Thymus (tissue), 11 donors: ENCODE measurements at regions not wholly inside any gene's neighbourhood (a gene's known extent, or its start where the extent isn't known, plus 50 kb on each side); places are given as distances from the start of the nearest gene placed in this dataset.

ENCODE experiments used
- DNase-seq, 9 donors: peaks; one replicate each; pipeline ENCODE4 v3.0.0-alpha.2; 2013; ENCODE audit warnings: low spot score in 9 of 9, low read depth in 6 of 9, missing footprints in 1 of 9
- H3K27ac ChIP-seq, 2 donors: one replicate each; pipeline ENCODE4 v1.5.1; 2013; ENCODE audit warnings: control low read depth in 1 of 2, low read depth in 1 of 2, low read length in 1 of 2, mild to moderate bottlenecking in 1 of 2, moderate library complexity in 1 of 2
- H3K27me3 ChIP-seq, 2 donors: one replicate each; pipeline ENCODE4 v1.5.1; 2013; ENCODE audit warnings: low read length in 1 of 2; ENCODE audit not compliant: control insufficient read depth in 2 of 2, insufficient read depth in 1 of 2
- H3K36me3 ChIP-seq, 2 donors: one replicate each; pipeline ENCODE4 v1.5.1; 2013; ENCODE audit warnings: low read length in 1 of 2, mild to moderate bottlenecking in 1 of 2, moderate library complexity in 1 of 2; ENCODE audit not compliant: control insufficient read depth in 2 of 2, insufficient read depth in 2 of 2
- H3K4me1 ChIP-seq, 2 donors: one replicate each; pipeline ENCODE4 v1.5.1; 2013; ENCODE audit warnings: low read length in 2 of 2; ENCODE audit not compliant: control insufficient read depth in 2 of 2, insufficient read depth in 2 of 2
- H3K4me3 ChIP-seq, 2 donors: one replicate each; pipeline ENCODE4 v1.5.1; 2013; ENCODE audit warnings: low read length in 2 of 2, control low read depth in 1 of 2, mild to moderate bottlenecking in 1 of 2
- H3K9me3 ChIP-seq, 2 donors: one replicate each; pipeline ENCODE4 v1.5.1; 2013; ENCODE audit warnings: low read length in 1 of 2, mild to moderate bottlenecking in 1 of 2; ENCODE audit not compliant: control insufficient read depth in 2 of 2, insufficient read depth in 1 of 2
- WGBS: extraction: QIAGEN DNeasy Blood & Tissue Kit; methylation state at CpG from one replicate; pipeline ENCODE4 v1.1.7; 2013; 5-methylcytosine and 5-hydroxymethylcytosine counted together
- donor health status: healthy.

DNA sequence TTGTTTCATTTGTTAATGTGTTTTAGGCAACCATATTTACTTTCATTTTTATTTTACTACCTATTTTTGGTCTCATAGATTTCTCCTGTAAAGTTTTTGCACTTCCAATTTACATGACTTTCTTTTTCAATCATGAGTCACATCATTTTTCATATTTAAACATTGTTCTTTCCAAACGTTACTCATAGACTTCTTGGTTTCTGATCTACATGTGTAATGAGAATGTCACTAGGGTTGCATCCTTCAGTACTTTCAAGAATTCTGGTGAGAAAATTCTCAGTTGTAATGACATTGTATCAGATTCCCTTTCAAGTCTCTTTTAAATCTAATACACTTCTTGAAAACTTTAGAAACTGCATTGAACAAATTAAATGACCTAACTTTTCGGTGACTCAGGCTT, 991.7 kb downstream of the EFNB2 start:
- Histone ChIP-seq H3K4me1 (no peaks in the 10 kb centered on the region), H3K36me3 (no peaks in the 10 kb centered on the region), H3K9me3 (no peaks in the 10 kb centered on the region), H3K4me3 (no peak overlapping the region), H3K27ac (no peak overlapping the region), H3K27me3 (no peaks in the 10 kb centered on the region)
- 91% methylated on average over 2 of the region's 2 CpGs for WGBS
- DNase-seq: no peak

DNA sequence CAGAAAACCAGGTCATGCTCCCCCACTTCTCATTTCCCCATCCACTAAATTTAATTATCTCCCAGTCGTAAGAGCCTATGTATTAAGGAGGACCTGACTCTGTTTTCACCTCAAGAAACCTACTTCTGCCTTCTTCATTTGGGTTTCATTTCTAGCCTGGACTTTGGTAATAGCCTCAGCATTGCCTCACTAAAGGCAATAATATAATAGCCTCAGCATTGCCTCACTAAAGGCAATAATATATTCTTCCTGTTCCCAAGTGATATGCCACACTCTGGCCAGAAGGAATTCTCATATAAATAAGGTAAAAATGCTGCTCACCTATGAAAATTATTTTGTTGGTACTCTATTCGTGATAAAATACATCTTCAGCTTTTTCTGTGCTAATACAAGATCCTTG, 993.9 kb downstream of the EFNB2 start:
- no peak for DNase-seq
- Histone ChIP-seq H3K4me1 (no peaks in the 10 kb centered on the region), H3K4me3 (no peak overlapping the region), H3K27me3 (no peaks in the 10 kb centered on the region), H3K36me3 (no peaks in the 10 kb centered on the region), H3K27ac (no peak overlapping the region), H3K9me3 (no peaks in the 10 kb centered on the region)
- WGBS: 93% methylated on average over 2 of the region's 2 CpGs

DNA sequence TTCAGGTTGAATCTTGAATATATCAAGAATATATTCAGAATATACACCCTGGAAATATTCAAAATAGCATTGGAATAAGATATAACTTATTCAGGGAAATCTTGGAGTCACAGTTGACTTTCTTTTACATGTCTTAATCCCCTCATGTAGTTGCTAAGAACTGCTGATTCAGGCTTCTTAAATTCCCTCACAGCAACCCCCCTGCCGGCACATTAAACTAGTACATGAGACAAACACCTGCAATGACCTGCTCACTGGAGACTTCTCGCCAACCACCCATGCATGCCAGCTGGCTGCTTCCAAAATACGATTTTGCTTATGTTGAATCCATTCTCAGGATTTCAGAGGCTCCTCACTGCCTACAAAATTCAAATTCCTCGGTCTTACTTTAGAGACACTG, 997.1 kb downstream of the EFNB2 start:
- Histone ChIP-seq H3K27ac (no peak overlapping the region), H3K27me3 (no peaks in the 10 kb centered on the region), H3K36me3 (no peaks in the 10 kb centered on the region), H3K4me1 (no peaks in the 10 kb centered on the region), H3K4me3 (no peak overlapping the region), H3K9me3 (no peaks in the 10 kb centered on the region)
- WGBS: 88% methylated on average over 4 of the region's 4 CpGs
- DNase-seq: no peak

DNA sequence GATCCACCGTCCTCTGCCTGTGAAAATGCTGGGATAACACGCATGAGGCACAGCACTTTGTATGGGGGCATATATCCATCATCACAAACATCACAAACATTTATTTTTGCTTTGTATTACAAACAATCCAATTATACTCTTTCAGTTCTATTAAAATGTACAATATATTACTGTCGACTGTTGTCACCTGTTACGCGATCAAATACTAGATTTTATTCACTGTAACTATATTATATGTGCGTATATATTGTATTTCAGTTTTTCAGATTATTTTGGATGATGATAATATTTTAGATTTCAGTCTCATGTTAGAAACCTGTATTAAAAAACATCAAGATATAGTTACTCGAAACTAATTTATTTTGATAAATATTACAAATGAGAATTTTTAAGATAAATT, 998.3 kb downstream of the EFNB2 start:
- H3K27me3 ChIP-seq: no peaks in the 10 kb centered on the region
- no peaks in the 10 kb centered on the region for H3K36me3 ChIP-seq
- no peak overlapping the region for H3K4me3 ChIP-seq
- no peak overlapping the region for H3K27ac ChIP-seq
- H3K4me1 ChIP-seq: no peaks in the 10 kb centered on the region
- 98% methylated on average over 7 of the region's 7 CpGs for WGBS
- H3K9me3 ChIP-seq: no peaks in the 10 kb centered on the region
- DNase-seq: no peak

DNA sequence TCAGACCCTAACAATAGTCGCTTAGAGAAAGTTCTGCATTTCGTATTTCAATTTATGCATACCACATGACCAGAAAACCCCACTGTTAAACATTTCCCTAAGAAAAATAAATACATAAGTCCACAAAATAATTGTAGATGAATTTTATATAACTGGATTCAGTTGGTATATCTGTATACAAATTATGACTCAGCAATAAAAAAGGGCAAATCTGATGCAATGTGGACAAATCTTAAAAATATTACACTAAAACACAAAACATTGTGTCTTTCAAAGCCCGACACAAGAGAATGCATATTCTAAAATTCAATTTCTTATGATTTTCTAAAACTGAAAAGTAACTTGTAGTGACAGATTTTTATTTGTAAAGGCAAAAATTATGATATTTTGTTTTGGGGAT, 1005.0 kb downstream of the EFNB2 start:
- DNase-seq: no peak
- Histone ChIP-seq H3K27me3 (no peaks in the 10 kb centered on the region), H3K4me3 (no peak overlapping the region), H3K4me1 (no peaks in the 10 kb centered on the region), H3K27ac (no peak overlapping the region), H3K36me3 (no peaks in the 10 kb centered on the region), H3K9me3 (no peaks in the 10 kb centered on the region)
- WGBS: 81% methylated on average over 3 of the region's 3 CpGs

DNA sequence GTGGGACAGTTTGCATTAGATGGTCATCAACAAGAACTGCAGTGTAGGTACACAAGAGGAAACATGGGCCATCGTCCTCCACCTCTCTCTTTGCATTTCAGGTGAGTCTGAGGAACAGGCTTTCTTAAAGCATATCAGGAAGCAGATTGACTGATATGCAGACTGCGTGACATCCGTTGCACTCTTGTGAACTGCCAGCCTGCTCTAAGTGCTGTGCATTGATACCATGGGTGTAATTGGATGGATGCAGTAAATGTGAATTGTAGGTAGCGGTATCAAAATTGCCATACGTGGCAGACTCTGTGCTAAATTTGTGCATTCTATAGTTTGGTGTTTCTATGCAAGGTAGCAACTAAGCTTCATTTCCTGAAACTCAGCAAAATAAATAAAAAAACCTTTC, 1008.3 kb downstream of the EFNB2 start:
- Histone ChIP-seq H3K27me3 (no peaks in the 10 kb centered on the region), H3K27ac (no peak overlapping the region), H3K36me3 (no peaks in the 10 kb centered on the region), H3K9me3 (no peaks in the 10 kb centered on the region), H3K4me1 (no peaks in the 10 kb centered on the region), H3K4me3 (no peak overlapping the region)
- 93% methylated on average over 5 of the region's 5 CpGs for WGBS
- DNase-seq: peak in 1 of 9 donors; percentile 10

DNA sequence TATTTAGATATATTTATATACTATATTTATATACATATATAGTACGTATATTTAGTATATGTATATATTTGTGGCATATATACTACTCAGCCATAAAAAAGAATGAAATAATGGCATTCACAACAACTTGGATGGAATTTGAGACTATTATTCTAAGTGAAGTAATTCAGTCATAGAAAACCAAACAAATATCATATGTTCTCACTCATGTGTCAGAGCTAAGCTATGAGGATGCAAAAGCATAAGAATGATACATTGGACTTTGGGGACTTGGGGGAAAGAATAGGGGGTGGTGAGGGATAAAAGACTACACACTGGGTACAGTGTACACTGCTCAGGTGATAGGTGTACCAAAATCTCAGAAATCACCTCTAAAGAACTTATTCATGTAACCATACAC, 1015.7 kb downstream of the EFNB2 start:
- no peaks in the 10 kb centered on the region for H3K9me3 ChIP-seq
- H3K36me3 ChIP-seq: no peaks in the 10 kb centered on the region
- no peak overlapping the region for H3K27ac ChIP-seq
- no peaks in the 10 kb centered on the region for H3K4me1 ChIP-seq
- H3K4me3 ChIP-seq: no peak overlapping the region
- no peaks in the 10 kb centered on the region for H3K27me3 ChIP-seq
- WGBS: 98% methylated on average over 1 of the region's 1 CpG
- no peak for DNase-seq

DNA sequence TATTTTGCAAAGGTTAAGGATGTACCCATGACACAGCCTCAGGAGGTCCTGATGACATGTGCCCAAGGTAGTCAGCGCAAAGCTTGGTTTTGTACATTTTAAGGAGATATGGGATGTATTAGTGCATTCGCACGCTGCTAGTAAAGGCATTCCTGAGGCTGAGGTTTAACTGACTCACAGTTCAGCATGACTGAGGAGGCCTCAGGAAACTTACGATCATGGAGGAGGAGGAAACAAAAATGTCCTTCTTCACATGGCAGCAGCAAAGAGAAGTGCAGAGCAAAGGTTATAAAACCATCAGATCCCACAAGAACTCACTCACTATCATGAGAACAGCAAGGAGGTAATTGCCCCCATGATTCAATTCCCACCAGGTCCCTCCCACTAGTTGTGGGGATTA, 1017.4 kb downstream of the EFNB2 start:
- WGBS: 96% methylated on average over 4 of the region's 4 CpGs
- H3K9me3 ChIP-seq: no peaks in the 10 kb centered on the region
- peak in 2 of 9 donors; percentile 8 to 15 for DNase-seq
- no peak overlapping the region for H3K27ac ChIP-seq
- no peaks in the 10 kb centered on the region for H3K27me3 ChIP-seq
- H3K36me3 ChIP-seq: no peaks in the 10 kb centered on the region
- H3K4me1 ChIP-seq: no peaks in the 10 kb centered on the region
- no peak overlapping the region for H3K4me3 ChIP-seq

DNA sequence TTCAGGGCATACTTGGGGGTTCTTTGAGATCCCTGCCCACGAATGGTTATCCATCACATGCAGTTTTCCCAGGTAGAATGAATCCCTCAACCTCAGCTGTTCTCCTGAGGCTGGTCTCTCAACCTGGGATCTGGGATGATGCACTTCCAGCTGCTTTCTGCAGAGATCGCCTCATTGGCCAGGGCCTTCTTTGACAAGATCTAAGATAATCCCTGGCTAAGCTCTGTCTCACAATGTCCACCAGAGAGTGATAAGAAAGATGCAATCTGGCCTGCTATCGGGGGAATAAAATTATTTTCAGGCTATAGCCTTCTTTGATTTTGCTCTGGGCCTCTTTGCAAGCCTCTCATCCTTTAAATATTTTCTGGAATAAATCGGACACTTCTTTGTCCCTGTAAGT, 1021.1 kb downstream of the EFNB2 start:
- DNase-seq: no peak
- no peaks in the 10 kb centered on the region for H3K36me3 ChIP-seq
- H3K4me1 ChIP-seq: no peaks in the 10 kb centered on the region
- no peak overlapping the region for H3K4me3 ChIP-seq
- no peaks in the 10 kb centered on the region for H3K27me3 ChIP-seq
- H3K9me3 ChIP-seq: no peaks in the 10 kb centered on the region
- H3K27ac ChIP-seq: no peak overlapping the region
- WGBS: 92% methylated on average over 4 of the region's 4 CpGs

DNA sequence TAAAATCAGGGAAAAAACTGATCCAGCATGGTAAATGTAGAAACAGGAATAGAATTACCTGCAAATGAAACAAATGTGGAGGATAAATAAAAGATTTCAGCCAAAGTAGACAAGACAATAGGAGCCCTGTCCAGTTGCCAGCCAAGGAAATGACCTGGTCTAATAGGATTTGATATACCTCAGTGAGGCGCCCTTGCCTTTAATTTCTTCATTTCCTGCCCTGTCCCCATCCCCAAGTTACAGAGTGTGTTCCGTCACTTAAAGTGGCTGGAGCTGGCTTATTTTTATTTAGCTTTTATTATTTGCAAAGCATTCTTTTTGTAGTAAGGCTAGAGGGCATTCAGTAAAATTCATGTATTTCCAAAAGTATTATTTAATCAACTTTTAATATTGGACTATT, 1022.0 kb downstream of the EFNB2 start:
- Histone ChIP-seq H3K36me3 (no peaks in the 10 kb centered on the region), H3K4me1 (no peaks in the 10 kb centered on the region), H3K4me3 (no peak overlapping the region), H3K27ac (no peak overlapping the region), H3K9me3 (no peaks in the 10 kb centered on the region), H3K27me3 (no peaks in the 10 kb centered on the region)
- no peak for DNase-seq
- 96% methylated on average over 2 of the region's 2 CpGs for WGBS
